Fibroblast of skin of right biceps (primary cell): ENCODE measurements at regions not wholly inside any gene's neighbourhood (a gene's known extent, or its start where the extent isn't known, plus 50 kb on each side); places are given as distances from the start of the nearest gene placed in this dataset.

Experiments used
- DNase-seq: peaks from one replicate; pipeline ENCODE4 v3.0.0-alpha.2; 2013

DNA sequence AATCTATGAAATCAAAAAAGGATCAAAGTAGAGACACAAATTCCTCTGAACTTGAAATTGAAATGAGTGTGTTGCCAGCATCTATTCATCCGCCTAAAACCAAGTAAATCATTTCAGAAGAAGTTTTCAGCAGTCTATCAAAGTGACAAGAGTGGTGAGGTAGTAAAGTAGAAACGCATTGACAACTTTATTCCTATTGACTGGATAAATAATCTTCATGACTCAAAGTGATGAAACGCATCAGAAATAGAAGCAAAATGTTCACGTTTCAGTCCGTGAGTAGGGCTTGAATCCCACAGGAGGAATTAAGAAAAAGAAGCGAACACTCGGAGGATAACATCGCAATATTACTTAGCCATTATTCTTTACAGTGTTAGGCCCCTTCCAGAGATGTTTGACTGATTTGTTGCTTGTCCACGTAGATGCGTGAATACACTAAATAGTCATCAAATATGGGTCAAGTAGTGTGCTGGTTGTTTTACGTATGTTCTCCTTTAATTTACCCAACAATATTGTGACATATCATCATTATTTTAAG, 314.4 kb downstream of the PLK2 start:
- no peak for DNase-seq

DNA sequence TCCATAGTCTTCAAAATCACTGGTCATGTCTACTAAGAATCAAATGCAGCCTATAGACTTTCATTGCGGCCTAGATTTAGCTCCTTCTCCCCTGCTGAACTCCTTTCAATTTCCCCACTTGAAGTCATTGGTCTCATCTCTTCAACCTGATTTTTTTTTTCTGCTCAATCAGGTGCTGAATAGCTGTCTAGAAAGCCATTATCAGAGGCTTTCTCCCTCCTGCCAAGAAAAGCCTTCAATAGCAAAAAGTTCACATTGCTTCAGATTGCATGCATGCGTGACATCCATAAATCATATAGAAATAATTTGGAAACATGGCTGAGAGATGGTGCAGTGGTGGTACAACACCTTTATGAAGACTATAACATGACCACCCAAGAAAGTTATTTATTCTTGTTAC, 316.2 kb downstream of the PLK2 start:
- DNase-seq: no peak

DNA sequence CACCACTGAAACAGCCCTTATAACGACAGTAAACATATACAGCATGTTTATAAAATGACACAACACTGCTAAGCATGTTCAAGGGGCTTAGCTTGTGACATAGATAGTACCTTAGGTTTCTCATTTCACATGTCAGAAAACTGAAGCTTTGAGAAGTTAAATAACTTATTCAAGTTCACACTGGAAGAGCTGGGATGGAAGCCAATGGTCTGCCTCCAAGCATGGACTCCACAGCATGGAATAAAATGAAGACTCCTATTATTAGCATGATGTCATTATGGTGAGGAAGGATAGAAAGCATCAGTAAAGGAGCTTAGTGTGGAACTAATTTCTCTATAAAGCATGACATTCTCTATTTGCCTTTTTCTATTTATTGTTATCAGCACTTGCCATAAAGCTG, 316.7 kb downstream of the PLK2 start:
- no peak for DNase-seq

DNA sequence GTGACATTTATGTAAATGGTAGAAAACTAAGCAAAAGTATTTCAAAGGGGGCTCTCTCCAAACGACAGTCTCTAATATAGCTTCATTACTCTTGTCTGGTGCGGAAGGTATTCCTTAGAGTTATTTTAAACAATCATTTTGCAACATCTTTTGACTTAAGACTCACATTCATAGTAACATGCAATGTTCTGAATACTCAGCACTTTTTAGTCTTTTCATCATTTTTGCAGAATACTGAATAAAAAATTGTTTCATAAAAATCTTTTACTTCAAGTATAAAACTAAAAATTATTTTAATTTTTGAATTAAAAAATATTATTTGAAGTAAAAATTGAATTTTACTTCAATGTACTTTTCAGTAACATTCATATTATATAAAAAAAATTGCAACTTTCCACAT, 321.1 kb downstream of the PLK2 start:
- DNase-seq: no peak

DNA sequence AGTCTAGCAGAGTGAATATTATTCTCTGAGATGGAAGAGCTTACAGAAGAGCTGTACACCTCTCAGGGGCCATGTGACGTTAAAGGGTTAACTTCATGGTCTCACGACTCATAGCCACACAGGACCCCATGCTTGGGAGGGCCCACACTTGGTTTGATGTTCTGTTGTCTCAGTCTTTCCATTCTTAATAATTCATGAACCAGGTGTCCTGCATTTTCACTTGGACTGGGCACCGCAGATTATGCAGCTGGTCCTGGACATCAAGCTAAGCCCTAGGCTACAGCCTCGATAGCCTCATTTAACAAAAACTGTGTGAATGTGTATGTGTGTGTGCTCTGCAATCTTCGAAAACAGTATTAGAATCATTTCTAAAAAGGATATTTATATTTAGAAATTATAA, 323.5 kb downstream of the PLK2 start:
- no peak for DNase-seq

DNA sequence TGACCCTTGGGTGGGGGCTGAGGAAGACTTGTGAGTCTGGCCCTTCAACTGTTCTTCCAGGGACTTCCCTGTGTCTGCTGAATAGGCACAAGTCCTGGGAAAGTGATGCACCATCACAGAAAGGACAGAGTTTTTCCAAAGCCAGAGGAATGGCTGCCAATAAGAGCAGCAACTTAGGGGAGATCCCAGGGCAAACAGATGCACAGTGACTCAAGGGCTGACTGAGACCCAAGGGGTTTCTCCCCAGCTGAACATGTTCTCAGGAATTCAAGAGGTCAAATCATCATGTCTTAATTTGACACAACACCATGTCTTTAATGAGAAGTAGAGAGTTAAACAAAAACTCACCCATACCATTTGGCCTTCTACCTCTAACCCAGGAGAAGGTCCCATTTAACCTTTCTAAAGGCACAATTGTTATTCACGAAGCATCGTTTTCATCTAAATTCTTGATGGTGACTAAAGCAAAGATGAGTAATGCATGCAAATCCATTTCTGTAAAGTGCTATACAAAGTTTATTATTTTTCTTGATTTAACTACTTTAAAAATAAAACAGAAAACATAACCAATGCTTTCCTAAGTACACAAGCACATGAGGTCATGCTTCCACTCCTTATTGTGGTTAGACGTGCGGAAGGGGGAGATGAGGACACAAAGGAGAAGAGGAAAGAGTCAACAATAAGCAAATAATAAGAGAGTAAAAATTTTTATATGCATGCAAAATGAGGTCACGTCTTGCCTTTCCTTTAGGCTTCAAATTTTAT, 324.1 kb downstream of the PLK2 start:
- DNase-seq: peak; percentile 66

DNA sequence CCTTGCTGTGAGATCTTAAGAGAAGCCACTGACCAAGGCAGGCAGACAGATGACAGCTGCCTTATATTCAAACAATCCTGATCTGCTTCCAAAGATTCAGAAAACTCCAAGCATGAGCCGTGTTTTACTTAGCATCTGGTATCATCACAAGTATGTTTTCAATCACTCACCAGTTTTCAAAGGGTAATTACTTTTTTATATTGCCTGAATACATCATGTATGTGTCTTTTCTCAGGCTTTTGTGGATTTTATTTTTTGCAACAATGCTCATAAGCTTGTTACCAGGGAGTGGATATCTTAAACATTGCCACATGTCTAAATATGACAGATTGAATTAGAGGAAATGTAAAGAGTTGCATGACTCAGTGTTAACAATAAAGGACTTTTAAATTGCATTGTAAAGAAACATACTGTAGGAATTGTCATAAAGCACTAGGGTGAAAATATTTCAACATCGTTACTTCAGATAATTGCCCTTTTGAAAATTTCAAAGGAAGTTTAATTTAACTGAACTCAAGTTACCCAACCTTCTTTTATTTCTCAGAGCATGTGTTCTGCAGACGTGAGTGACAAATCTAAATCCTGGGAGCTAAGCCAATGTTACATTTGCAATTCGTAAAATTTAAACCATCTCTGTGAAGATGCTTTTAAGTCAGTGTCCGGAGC, 326.1 kb downstream of the PLK2 start:
- peak; percentile 86 for DNase-seq

DNA sequence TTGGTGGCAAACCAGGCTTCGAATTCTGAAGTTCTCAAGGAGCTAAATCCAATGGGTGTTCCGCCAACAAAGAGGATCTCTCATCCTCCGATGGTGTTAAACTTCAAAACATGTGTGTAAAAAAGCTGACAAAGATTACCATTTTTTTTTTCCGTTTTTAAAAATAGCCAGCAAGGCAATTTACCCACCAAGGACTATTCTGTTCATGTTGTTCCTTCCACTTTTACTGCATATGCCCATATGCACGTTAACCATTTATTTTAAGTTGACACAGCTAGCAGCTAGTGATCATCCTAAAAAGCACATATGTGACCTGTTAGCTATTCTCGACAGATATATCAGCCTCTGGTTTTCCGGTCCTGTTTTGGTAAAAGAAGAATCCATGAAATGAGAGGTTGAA, 326.7 kb downstream of the PLK2 start:
- DNase-seq: no peak

DNA sequence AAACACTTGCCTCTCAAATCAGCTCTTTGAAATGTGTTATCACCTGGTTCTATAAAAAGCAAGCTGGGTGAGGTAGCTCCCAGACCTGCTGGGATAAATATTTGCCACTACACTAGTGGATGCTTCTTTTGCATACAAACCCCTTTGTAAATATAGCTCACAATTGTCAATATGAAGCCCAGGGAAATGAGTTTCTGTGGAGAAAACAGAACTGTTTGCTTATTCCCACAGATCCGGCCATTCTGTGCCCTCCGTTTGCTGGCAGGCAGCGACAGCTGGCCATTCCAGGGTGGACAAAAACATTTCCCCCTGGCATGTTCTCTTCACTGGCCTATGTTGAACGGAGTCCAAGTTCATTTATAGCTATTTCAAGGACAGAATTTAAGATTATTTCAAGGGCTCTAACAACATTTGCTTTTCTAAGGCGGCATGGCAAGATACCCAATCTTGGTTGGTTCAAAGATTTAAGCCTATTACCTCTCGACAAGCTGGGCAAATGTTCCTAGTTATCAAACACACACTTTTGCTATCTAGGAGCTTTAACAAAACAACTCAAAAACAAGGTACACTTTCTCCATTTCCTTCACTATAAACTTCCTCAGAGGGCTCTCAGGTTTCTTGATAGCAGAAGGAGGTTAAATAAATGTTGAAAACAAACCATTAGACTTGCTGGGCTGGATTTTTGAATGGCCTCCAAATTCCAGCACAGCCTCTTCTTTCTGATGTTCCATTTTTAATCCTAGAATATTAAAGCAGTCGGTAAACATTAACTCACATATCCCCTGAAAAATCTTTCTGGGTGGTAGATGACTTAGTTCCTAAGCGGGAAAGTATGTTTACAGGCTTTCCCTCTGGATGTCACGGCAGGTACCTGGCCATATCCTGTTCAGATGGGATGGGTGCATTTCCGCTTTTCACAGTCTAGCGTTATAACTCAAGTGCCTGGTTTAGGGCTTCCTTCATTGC, 332.3 kb downstream of the PLK2 start:
- no peak for DNase-seq

DNA sequence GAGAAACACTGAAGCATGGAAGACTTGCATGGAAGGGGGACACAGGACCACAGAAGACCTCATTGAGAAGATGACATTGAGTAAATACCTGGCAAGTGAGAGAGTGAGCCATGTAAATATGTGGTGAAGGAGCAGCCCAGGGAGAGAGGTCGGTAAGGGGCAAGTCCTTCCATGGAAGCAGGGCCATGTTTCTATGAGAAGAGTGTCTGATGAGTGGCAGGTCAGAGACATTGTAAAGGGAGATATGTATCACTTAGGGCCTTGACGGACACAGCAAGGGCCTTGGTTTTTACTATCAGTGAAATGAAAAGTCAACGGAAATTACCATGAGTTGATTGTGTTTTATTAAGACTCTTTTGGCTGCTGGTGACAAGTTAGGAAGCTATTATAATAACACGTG, 336.4 kb downstream of the PLK2 start:
- no peak for DNase-seq

DNA sequence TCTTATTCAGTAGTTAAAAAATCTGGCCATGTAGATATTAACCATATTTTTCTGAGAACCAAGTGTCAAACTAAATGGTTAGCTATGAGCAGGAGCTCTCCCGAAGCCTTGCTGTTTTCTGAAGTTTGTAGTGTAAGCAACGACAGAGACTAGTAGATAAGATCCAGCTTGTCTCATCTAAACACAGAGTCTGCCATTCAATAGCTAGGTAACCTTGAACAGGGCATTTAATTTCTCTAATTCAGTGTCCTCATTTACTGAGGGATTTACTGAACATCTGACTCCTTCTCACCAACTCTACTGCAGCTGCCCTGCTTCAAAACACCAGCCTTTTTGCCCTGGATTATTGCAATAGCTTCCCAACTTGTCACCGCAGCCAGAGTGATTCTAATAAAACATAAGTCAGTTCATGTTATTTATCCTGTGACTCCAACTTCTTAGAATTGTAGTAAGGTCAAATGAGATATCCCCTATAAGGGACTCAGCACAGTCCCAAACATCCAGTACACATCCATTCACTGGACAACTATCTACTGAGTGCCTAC, 337.0 kb downstream of the PLK2 start:
- no peak for DNase-seq

DNA sequence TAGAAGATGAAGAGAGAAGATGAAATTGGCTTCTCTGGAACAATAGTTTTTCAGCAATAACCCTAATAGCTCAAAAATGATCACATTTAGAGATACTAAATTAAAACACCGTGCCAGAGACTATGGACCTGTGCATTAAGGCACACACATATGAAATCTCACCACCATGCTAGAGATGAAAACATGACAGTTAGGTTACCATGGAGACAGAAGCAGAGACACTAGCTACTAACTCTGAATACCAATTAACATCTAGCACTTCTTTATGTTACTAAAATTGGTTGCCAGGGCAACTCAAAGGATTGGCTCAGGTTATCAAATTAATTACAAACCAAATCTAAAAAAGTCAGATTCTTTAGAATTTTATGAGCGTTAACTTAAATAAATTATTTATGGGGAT, 337.7 kb downstream of the PLK2 start:
- no peak for DNase-seq

DNA sequence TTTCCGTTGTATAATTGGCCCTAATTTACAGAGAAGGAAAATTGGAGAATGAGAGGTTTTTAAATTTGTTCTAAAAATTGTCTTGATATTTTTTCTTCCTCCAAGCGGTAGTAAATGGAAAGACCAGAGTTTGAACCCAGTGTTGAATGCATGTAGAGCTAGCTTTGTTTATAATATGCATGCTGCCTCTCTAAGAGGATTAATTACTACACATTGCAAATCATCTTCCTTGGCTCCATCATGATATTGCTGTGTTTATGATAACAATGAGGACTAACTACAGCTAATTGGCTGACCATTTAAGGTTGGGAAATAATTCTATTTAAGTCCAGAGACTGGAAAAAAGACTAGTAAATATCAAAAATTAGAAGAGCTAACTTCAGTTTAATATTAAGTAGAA, 338.5 kb downstream of the PLK2 start:
- DNase-seq: no peak

DNA sequence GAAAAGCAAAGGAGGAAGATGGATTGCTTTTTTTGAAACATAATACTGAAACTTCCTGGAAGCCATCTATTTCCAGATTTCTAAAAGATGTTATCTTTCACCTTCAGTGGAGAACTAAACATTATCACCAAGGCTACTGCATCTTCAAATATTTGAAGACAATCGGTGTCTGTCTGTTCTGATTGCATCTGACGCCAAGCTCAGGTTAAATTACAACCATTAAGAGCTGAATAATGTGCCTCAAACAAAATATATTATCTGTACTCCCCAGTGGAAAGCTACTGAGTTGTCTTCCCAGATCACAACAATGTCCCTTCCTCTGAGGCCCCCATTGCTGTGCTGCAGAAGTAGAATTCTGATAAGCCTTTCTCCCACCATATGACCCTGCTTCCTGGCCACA, 342.3 kb downstream of the PLK2 start:
- DNase-seq: no peak

DNA sequence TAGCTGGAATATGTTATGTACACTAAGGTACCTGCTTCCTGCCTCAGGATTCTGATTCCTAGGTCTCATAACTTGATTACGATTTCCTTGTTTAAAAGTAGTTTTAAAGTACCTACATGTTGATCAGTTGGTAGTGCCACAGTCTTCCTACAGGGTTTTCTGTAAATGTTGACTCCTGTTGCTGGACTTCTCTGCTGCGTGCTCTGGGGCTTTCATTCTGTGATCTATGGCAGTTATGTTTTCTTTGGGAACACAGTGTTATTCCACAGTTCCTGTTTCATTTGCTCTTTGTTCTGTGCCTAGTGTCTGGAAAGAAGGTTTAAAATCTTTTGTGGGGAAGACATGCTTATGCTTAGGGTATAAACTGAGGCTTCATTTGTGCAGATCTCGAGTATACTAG, 343.5 kb downstream of the PLK2 start:
- no peak for DNase-seq

DNA sequence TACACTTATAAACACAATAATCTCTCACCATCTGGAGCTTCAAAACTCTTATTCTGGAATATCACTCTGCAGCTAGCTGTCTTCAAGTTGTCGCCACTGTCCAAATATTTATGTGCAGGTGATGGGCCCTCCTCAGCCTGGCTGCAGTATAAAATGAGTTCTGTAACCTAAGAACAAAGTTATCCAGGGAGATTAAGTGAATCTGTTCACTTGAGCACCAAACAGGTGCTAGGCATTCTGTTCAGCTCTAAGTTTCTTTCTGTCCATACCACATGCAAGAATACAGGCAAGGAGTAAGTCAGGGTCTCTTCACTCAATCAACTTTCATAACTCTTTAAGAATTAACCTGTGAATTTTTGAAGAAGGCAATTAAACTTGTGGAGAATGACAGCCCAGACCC, 344.1 kb downstream of the PLK2 start:
- no peak for DNase-seq

DNA sequence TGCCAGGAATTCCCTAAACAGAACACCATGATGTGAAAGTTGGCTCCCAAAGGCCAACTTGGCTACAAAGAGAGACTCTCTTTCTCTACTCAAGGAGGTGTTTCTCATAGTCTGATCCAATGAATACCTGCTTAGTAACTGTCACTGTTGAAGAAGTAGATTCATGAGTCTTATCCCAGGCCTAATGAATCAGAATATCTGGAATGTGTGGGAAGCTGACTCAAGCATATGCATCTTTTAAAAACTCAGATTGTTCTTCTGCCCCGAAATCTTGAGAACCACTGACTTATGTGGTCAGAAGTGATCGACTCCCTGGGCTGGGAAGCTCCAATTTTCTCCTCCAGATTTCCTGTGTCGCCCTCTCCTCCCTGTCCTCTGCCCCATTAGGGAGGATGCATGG, 345.6 kb downstream of the PLK2 start:
- DNase-seq: peak; percentile 89

DNA sequence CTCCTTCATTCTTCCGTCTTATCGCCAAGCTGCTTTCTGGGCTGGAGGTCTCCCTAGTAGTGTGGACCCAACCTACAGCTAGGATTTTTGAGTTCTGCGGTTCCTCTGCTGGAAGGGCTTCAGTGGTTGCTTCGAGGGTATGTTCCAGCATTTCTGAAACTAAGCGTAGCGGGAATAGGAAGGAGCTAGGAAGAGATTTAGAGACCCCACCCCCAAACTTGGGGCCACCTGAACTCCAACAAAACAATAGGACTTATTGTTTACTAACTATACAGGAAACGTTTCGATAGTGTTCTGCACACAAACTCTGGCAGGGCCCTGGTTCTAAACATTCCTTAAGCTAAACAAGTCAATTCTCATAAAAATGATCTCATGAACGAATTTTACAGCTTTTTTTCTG, 346.7 kb downstream of the PLK2 start:
- DNase-seq: no peak

DNA sequence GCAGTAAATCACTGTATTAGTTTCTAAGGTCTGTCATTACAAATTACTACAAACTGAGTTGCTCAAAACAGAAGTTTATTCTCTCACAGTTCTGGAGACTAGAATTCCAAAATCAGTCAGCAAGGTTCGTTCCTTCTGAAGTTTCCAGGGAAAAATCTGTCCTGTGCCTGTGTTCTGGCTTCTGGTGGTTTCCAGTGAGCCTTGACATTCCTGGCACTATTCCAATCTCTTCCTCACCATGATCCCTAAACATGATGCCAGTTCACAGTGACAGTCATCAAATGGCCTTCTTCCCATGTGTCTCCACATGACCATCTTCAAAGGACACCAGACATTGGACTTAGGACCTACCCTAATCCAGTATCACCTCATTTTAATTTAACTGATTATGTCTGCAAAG, 351.4 kb downstream of the PLK2 start:
- no peak for DNase-seq

DNA sequence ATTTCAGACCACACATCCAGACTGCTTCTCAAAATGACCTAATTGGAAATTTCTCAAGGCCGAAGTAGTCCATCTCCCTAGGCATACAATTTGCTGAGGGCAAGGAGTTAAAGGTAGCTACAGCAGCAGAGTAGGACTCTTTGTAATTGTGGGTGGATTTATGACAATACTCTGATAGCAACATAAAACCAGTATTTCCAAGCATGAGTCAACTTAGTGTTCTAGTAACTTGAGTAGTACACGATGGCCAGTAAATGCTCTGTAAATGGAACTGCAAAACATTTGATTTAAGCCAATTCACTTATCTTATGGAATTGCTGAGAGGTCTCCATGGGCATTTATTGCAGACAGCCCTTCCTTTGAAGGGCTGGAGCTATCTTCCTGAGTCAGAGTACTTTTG, 352.2 kb downstream of the PLK2 start:
- DNase-seq: peak; percentile 14

DNA sequence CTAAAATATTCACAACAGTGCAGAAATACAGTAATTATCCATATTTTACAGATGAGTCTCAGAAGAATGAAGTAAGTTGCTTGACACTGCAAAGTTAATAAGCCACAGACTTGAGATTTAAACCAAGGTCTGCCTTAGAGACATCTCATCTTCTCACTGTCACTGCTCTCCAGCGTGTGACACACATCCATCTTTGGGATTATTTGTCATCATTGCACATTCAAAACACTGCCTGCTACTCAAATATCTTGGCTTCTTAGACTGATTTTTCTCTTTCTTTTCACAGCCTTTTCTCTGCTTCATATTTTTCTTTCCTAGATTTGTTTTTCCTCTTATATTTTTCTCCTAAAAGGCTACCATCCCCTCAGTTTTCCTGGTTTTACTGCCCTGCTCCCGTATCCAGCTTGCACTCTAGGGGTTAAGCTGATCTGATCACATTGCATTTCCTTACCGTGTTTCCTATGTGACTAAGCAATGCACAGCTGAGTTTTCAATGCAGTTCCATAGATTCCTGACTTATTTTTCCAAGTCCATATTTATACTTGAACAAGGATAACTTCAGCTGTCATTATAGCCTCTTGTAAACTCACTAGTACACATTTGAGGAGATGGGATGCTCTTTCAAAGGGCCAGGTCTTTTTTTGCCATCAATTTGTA, 353.0 kb downstream of the PLK2 start:
- peak; percentile 49 for DNase-seq

DNA sequence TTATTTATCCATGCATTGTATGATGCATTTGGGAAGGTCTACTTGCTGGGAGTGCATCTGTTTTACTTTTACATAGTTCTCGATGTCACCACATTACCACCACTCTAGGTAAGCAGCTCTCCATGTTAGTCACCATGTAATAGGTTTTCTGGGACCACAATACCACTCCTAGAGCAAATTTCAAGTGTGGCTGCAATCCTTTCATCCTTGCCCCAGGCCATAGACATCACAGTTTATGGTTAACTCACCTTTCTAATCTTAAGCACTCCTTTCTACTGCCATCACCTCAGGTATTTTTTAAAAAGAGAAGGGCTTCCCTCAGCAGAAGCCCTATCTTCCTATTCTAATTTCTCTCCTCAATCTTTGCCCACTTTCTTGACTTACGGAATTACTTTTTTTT, 354.1 kb downstream of the PLK2 start:
- no peak for DNase-seq

DNA sequence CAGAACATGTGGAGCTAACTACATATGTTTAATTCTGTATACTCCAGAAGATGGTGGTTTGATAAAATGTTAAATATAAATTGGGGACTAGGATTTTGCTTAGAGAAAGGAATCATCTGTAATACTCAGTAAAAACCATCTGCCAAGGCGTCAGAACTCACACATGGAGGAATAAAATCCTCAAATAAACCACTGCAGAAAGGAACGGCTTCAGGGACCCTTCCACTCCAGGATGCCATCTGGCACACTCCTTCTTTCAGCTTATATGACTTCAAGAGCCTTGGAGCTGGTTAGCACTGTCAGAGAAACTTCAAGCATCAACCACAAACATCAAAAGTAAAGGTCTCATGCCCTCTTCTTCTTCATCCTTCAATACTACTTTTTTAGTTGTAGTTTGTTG, 360.6 kb downstream of the PLK2 start:
- DNase-seq: no peak
